ENCODE measurements at regions not wholly inside any gene's neighbourhood (a gene's known extent, or its start where the extent isn't known, plus 50 kb on each side); places are given as distances from the start of the nearest gene placed in this dataset.
A peak's percentile ranks its signal among the peaks of the same experiment; 100 is the strongest.
"Not testable (repeated sequence)": the region's sequence is repeated elsewhere in the genome, so short reads cannot be mapped to it uniquely, and the experiment has no call there.

DNA sequence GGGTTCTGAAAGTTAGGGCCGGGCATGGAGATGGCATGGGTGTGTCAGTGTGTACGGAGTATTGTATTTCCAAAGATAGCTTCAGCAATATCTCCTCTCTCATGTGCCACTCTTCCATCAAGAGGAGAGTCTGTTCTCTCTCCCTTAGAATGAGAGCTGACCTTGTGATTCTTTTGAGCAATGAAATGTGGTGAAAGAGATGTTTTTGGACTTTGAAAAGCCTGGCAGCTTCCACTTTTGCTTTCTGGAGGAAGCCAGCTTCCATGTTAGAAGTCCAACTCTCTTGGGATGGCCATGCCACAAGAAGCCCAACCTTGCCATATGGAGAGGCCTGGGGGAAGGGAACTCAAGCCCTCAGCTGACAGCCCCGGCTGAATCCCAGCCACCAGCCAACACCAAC lies 72.4 kb upstream of the GZMB start:
- no peak overlapping the region for H3K4me3 Mint-ChIP-seq
- Histone ChIP-seq H3K27me3 (ENCODE audit: control insufficient read depth in 2 of 2, insufficient read depth in 2 of 2, low read length in 2 of 2) (no peaks in the 10 kb centered on the region), H3K9me3 (ENCODE audit: control insufficient read depth in 2 of 3, low read length in 3 of 3) (no peaks in the 10 kb centered on the region), H3K4me3 (ENCODE audit: low read length) (no peak overlapping the region), H3K4me1 (ENCODE audit: control insufficient read depth in 2 of 2, insufficient read depth in 2 of 2, low read length in 2 of 2) (no peaks in the 10 kb centered on the region), H3K27ac (ENCODE audit: low read depth, low read length) (no peak overlapping the region), H3K36me3 (ENCODE audit: control insufficient read depth in 2 of 3, insufficient read depth in 3 of 3, low read length in 3 of 3) (no peaks in the 10 kb centered on the region)
- ATAC-seq (no peak), DNase-seq (no peak)
- POLR2A ChIA-PET: no interaction called here
- peaks cover 0 to 4% (median 0%) of the 10 kb centered on the region in 7 donors for H3K4me1 Mint-ChIP-seq
- peaks cover 0 to 3% (median 0%) of the 10 kb centered on the region in 5 donors for H3K27me3 Mint-ChIP-seq
- H3K27ac Mint-ChIP-seq: no peak overlapping the region
- CTCF ChIA-PET: interaction anchor here (1.1 kb wide), 1 partner anchor 9 kb away, joined by 3 read pairs; no protein-coding TSS in a partner anchor
- peaks cover 0 to 1% (median 0%) of the 10 kb centered on the region in 11 donors for H3K9me3 Mint-ChIP-seq
- H3K36me3 Mint-ChIP-seq: peaks cover 0 to 4% (median 0%) of the 10 kb centered on the region in 5 donors
- intact Hi-C loops (cut with micrococcal nuclease): no loop called here

GRCh38 chr14:24705840-24706239 lies 71.8 kb upstream of the GZMB start:
- intact Hi-C loops (cut with micrococcal nuclease): no loop called here
- Histone ChIP-seq H3K27me3 (ENCODE audit: control insufficient read depth in 2 of 2, insufficient read depth in 2 of 2, low read length in 2 of 2) (no peaks in the 10 kb centered on the region), H3K4me1 (ENCODE audit: control insufficient read depth in 2 of 2, insufficient read depth in 2 of 2, low read length in 2 of 2) (no peaks in the 10 kb centered on the region), H3K4me3 (ENCODE audit: low read length) (no peak overlapping the region), H3K36me3 (ENCODE audit: control insufficient read depth in 2 of 3, insufficient read depth in 3 of 3, low read length in 3 of 3) (no peaks in the 10 kb centered on the region), H3K27ac (ENCODE audit: low read depth, low read length) (no peak overlapping the region), H3K9me3 (ENCODE audit: control insufficient read depth in 2 of 3, low read length in 3 of 3) (no peaks in the 10 kb centered on the region)
- H3K27ac Mint-ChIP-seq: no peak overlapping the region
- ATAC-seq: peak; percentile 70
- peaks cover 0 to 6% (median 0%) of the 10 kb centered on the region in 7 donors for H3K4me1 Mint-ChIP-seq
- no peak overlapping the region for H3K4me3 Mint-ChIP-seq
- peaks cover 0 to 6% (median 0%) of the 10 kb centered on the region in 5 donors for H3K36me3 Mint-ChIP-seq
- CTCF ChIA-PET: interaction anchor here (0.9 to 1.1 kb wide), 2 partner anchors 10 to 12 kb away, joined by 3 read pairs; no protein-coding TSS in a partner anchor
- H3K9me3 Mint-ChIP-seq: peaks cover 0 to 2% (median 0%) of the 10 kb centered on the region in 11 donors
- POLR2A ChIA-PET: no interaction called here
- H3K27me3 Mint-ChIP-seq: peaks cover 0 to 3% (median 0%) of the 10 kb centered on the region in 5 donors
- DNase-seq: no peak

DNA sequence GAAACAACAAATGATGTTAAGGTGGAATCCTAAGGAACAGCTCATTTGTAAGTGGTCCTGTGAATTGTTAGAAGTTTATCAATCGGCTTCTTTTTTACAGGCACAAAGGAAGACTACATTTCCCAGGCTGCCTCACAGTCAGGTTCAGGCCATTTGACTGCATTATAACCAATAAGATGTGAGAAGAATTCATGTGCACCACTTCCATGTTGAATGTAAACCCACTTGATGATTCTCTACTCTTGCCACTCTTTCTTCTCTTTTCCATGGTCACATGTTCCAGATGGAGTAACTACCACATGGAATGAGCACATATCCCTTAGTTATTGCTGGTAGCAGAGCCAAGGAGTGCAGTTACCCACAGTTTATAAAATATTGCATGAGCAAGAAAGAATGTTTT lies 67.1 kb upstream of the GZMB start:
- H3K4me1 Mint-ChIP-seq: peaks cover 0 to 31% (median 5%) of the 10 kb centered on the region in 7 donors
- peaks cover 0 to 3% (median 0%) of the 10 kb centered on the region in 5 donors for H3K27me3 Mint-ChIP-seq
- peaks cover 0 to 9% (median 0%) of the 10 kb centered on the region in 5 donors for H3K36me3 Mint-ChIP-seq
- peaks cover 0 to 2% (median 0%) of the 10 kb centered on the region in 11 donors for H3K9me3 Mint-ChIP-seq
- no peaks in the 10 kb centered on the region for H3K9me3 ChIP-seq (ENCODE audit: control insufficient read depth in 2 of 3, low read length in 3 of 3)
- no peak overlapping the region for H3K4me3 Mint-ChIP-seq
- no peaks in the 10 kb centered on the region for H3K27me3 ChIP-seq (ENCODE audit: control insufficient read depth in 2 of 2, insufficient read depth in 2 of 2, low read length in 2 of 2)
- no peak overlapping the region for H3K4me3 ChIP-seq (ENCODE audit: low read length)
- ChIA-PET POLR2A (no interaction called here), CTCF (no interaction called here)
- H3K27ac Mint-ChIP-seq: no peak overlapping the region
- DNase-seq (no peak), ATAC-seq (no peak)
- H3K36me3 ChIP-seq (ENCODE audit: control insufficient read depth in 2 of 3, insufficient read depth in 3 of 3, low read length in 3 of 3): no peaks in the 10 kb centered on the region
- H3K4me1 ChIP-seq (ENCODE audit: control insufficient read depth in 2 of 2, insufficient read depth in 2 of 2, low read length in 2 of 2): peaks cover 0 to 14% of the 10 kb centered on the region in 2 donors
- H3K27ac ChIP-seq (ENCODE audit: low read depth, low read length): no peak overlapping the region
- intact Hi-C loops (cut with micrococcal nuclease): no loop called here

DNA sequence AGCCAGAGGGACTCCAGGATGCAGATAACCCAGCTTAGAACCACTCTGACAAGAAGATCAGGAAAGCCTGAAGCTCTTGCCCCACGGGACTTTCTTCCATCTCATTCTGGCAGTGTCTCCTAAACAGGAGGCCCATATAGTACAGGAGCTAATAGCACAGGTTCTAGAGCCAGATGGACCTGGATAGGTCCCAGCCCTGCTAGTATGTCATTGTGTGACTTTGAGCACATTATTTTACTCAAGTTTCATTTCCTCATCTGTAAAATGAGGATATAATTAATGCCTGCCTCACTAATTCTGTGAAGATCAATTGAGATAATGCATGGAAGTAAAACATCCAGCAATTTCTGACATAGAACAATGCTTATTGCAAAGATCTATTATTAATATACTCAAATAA lies 66.5 kb upstream of the GZMB start:
- Histone ChIP-seq H3K9me3 (ENCODE audit: control insufficient read depth in 2 of 3, low read length in 3 of 3) (no peaks in the 10 kb centered on the region), H3K27me3 (ENCODE audit: control insufficient read depth in 2 of 2, insufficient read depth in 2 of 2, low read length in 2 of 2) (no peaks in the 10 kb centered on the region), H3K27ac (ENCODE audit: low read depth, low read length) (no peak overlapping the region), H3K36me3 (ENCODE audit: control insufficient read depth in 2 of 3, insufficient read depth in 3 of 3, low read length in 3 of 3) (no peaks in the 10 kb centered on the region), H3K4me3 (ENCODE audit: low read length) (no peak overlapping the region), H3K4me1 (ENCODE audit: control insufficient read depth in 2 of 2, insufficient read depth in 2 of 2, low read length in 2 of 2) (peaks cover 0 to 19% of the 10 kb centered on the region in 2 donors)
- DNase-seq: no peak
- H3K36me3 Mint-ChIP-seq: peaks cover 0 to 9% (median 0%) of the 10 kb centered on the region in 5 donors
- H3K27ac Mint-ChIP-seq: no peak overlapping the region
- H3K4me3 Mint-ChIP-seq: no peak overlapping the region
- peaks cover 0 to 31% (median 5%) of the 10 kb centered on the region in 7 donors for H3K4me1 Mint-ChIP-seq
- H3K9me3 Mint-ChIP-seq: peaks cover 0 to 2% (median 0%) of the 10 kb centered on the region in 11 donors
- ChIA-PET CTCF (no interaction called here), POLR2A (no interaction called here)
- no peak for ATAC-seq
- intact Hi-C loops (cut with micrococcal nuclease): no loop called here
- peaks cover 0 to 3% (median 0%) of the 10 kb centered on the region in 5 donors for H3K27me3 Mint-ChIP-seq

- ATAC-seq (peak; percentile 51), DNase-seq (no peak)
- Mint-ChIP-seq H3K27me3 (no peaks in the 10 kb centered on the region), H3K4me1 (peaks cover 0 to 27% (median 5%) of the 10 kb centered on the region in 7 donors), H3K9me3 (peaks cover 0 to 2% (median 0%) of the 10 kb centered on the region in 11 donors), H3K36me3 (peaks cover 0 to 9% (median 0%) of the 10 kb centered on the region in 5 donors), H3K27ac (peak overlapping the region in 1 of 9 donors; percentile 47), H3K4me3 (peak overlapping the region in 1 of 10 donors; percentile 47)
- ChIA-PET CTCF (no interaction called here), POLR2A (no interaction called here)
- H3K36me3 ChIP-seq (ENCODE audit: control insufficient read depth in 2 of 3, insufficient read depth in 3 of 3, low read length in 3 of 3): no peaks in the 10 kb centered on the region
- H3K4me1 ChIP-seq (ENCODE audit: control insufficient read depth in 2 of 2, insufficient read depth in 2 of 2, low read length in 2 of 2): peaks cover 0 to 34% of the 10 kb centered on the region in 2 donors
- no peak overlapping the region for H3K4me3 ChIP-seq (ENCODE audit: low read length)
- intact Hi-C loops (cut with micrococcal nuclease): no loop called here
- H3K27me3 ChIP-seq (ENCODE audit: control insufficient read depth in 2 of 2, insufficient read depth in 2 of 2, low read length in 2 of 2): no peaks in the 10 kb centered on the region
- H3K9me3 ChIP-seq (ENCODE audit: control insufficient read depth in 2 of 3, low read length in 3 of 3): no peaks in the 10 kb centered on the region
- H3K27ac ChIP-seq (ENCODE audit: low read depth, low read length): no peak overlapping the region
Measured at GRCh38 chr14:24699052-24699451, 65.1 kb upstream of the GZMB start.

GRCh38 chr14:24696280-24696920 lies 62.4 kb upstream of the GZMB start:
- H3K27me3 Mint-ChIP-seq; ATAC-seq; DNase-seq; H3K4me3 Mint-ChIP-seq; H3K9me3 Mint-ChIP-seq; CTCF ChIA-PET; H3K27ac ChIP-seq (ENCODE audit: low read depth, low read length); H3K36me3 ChIP-seq (ENCODE audit: control insufficient read depth in 2 of 3, insufficient read depth in 3 of 3, low read length in 3 of 3); H3K9me3 ChIP-seq (ENCODE audit: control insufficient read depth in 2 of 3, low read length in 3 of 3); H3K27me3 ChIP-seq (ENCODE audit: control insufficient read depth in 2 of 2, insufficient read depth in 2 of 2, low read length in 2 of 2); H3K36me3 Mint-ChIP-seq; POLR2A ChIA-PET; H3K4me3 ChIP-seq (ENCODE audit: low read length); intact Hi-C loops (cut with micrococcal nuclease); H3K27ac Mint-ChIP-seq: not testable (repeated sequence)
- H3K4me1 ChIP-seq (ENCODE audit: control insufficient read depth in 2 of 2, insufficient read depth in 2 of 2, low read length in 2 of 2): peaks cover 0 to 56% of the 10 kb centered on the region in 2 donors
- H3K4me1 Mint-ChIP-seq: peaks cover 11 to 32% (median 17%) of the 10 kb centered on the region in 7 donors

Data from naive thymus-derived CD4-positive, alpha-beta T cell (primary cell).